Stimulated activated naive CD8-positive, alpha-beta T cell treated with anti-CD3 and anti-CD28 coated beads, Interleukin-15, Interleukin-2, amounts not matched to agents 100 ng/mL and 50 ng/mL, for 24 hours (primary cell): ENCODE measurements at regions not wholly inside any gene's neighbourhood (a gene's known extent, or its start where the extent isn't known, plus 50 kb on each side); places are given as distances from the start of the nearest gene placed in this dataset.
A peak's percentile ranks its signal among the peaks of the same experiment; 100 is the strongest.
"Not testable (repeated sequence)": the region's sequence is repeated elsewhere in the genome, so short reads cannot be mapped to it uniquely, and the experiment has no call there.

Experiments used
- H3K27ac Mint-ChIP-seq: one replicate; pipeline ENCODE4 v1.8.0; 2021; ENCODE audit warnings: mild to moderate bottlenecking, mixed read lengths
- H3K27me3 Mint-ChIP-seq: one replicate; pipeline ENCODE4 v1.8.0; 2021; ENCODE audit warnings: mixed read lengths
- H3K36me3 Mint-ChIP-seq: one replicate; pipeline ENCODE4 v1.8.0; 2021; ENCODE audit warnings: low read depth, mixed read lengths
- H3K4me1 Mint-ChIP-seq: one replicate; pipeline ENCODE4 v1.8.0; 2021; ENCODE audit warnings: low read depth, mixed read lengths
- H3K4me3 Mint-ChIP-seq: one replicate; pipeline ENCODE4 v1.8.0; 2021; ENCODE audit warnings: mild to moderate bottlenecking, mixed read lengths
- H3K9me3 Mint-ChIP-seq: one replicate; pipeline ENCODE4 v1.8.0; 2021; ENCODE audit warnings: mixed read lengths

DNA sequence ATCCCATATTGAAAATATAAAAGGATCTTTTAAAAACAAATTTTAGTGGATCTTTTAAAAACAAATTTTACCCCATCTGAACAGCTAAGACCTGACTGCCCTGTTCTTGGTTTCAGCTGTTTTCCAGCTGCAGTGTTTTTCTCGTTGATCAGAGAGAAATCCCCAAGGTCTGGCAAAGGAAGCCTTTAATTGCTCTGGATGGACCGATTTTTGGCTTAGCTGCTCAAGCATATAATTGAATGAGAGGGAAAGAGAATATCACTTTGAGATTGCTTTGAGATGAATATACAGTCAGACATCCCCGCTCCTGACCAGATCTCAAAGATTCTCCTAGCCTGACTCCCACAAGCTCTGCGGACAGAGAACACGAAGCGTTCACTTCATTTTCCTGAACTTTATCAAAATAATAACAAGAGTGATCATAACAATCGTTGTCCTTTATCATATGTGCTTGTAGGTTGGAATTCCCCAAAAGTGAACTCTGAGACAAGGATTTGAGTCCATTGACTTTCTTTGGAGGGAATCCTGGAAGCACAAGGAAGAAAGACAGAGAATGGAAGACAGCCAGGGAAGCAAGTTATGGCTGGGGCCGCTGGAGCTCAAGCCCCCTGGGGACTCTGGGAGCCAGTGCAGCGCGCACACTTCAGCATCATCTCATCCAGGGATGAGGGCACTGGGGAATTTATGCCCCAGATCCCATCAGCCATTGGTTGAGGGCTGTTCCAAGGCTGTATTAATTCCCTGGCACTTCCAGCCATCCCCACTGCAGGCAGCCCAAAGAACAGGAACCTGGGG is 101.3 kb downstream of the SNX5 start:
- no peak overlapping the region for H3K27ac Mint-ChIP-seq
- no peaks in the 10 kb centered on the region for H3K36me3 Mint-ChIP-seq
- peaks cover 11% of the 10 kb centered on the region for H3K4me1 Mint-ChIP-seq
- H3K4me3 Mint-ChIP-seq: no peak overlapping the region
- peaks cover 10% of the 10 kb centered on the region for H3K27me3 Mint-ChIP-seq
- no peaks in the 10 kb centered on the region for H3K9me3 Mint-ChIP-seq

DNA sequence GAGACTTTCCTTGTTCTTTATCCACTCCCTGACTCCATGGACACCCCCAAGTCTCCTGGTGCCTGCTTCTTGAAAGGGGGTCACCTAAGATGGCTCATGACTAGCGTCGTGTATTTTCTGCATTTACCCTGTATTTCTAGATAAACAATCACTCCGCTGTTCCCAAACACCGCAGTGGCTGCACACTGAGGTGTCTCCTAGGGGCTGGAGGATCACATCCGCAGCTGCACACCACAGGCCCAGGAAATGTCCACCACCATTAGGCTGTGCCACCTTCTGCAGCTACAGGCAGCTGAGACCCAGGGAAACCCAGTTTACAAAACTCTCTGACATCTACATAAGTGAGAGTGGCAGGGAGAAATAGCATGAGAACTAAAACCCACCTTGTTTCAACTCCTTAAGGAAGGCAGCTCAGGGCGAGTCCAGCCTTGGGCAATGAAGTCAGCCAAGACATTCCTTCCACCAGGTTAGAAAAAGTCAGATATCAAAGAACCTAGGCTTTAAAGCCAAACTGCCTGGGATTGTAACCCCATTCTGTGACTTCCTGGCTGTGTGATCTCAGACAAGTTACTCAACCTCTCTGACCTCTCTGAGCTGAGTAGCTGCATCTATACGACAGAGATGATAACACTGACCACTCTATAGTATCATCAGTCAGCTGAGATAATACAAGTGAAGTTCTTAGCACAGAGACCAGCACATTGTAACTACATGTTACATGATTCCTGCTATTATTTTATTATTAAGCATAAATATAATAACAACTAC is 102.2 kb downstream of the SNX5 start:
- no peaks in the 10 kb centered on the region for H3K9me3 Mint-ChIP-seq
- peaks cover 13% of the 10 kb centered on the region for H3K27me3 Mint-ChIP-seq
- H3K27ac Mint-ChIP-seq: no peak overlapping the region
- H3K36me3 Mint-ChIP-seq: no peaks in the 10 kb centered on the region
- H3K4me1 Mint-ChIP-seq: peaks cover 2% of the 10 kb centered on the region
- no peak overlapping the region for H3K4me3 Mint-ChIP-seq

DNA sequence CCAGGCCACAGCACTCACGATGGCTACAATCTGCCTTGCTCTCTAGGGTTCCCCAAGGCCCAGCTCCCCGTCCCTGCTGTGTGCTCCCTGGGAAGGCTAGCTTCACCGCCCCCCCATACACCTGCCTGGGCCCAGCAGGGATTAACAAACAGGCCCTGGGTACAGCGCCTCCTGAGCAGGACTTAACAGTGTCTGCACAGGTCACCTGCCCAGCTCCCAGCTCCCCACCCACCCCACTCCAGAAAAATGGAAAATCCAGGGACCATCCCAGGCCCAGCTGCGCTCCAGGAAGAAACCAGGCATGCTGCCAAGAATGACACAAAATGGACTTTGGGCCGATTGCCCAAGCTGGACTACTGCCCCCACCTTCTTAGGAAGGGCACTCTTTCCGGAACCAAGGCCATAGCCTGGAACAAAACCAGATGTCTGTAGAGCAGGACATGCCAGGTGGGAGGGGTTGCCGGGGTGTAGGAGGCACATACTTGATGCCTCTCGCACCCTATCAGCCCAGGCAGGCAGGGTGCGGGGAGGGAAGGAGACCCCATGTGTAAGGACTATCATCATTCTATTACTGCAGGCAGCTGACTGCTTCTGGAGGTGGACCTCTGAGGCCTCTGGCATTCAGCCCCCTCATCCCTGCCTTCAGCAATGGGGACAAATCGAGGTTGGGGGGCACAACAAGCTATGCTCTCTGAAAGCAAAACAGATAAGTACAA is 104.9 kb downstream of the SNX5 start:
- H3K36me3 Mint-ChIP-seq: no peaks in the 10 kb centered on the region
- peaks cover 16% of the 10 kb centered on the region for H3K27me3 Mint-ChIP-seq
- no peak overlapping the region for H3K27ac Mint-ChIP-seq
- peaks cover 23% of the 10 kb centered on the region for H3K4me1 Mint-ChIP-seq
- no peaks in the 10 kb centered on the region for H3K9me3 Mint-ChIP-seq
- H3K4me3 Mint-ChIP-seq: no peak overlapping the region

DNA sequence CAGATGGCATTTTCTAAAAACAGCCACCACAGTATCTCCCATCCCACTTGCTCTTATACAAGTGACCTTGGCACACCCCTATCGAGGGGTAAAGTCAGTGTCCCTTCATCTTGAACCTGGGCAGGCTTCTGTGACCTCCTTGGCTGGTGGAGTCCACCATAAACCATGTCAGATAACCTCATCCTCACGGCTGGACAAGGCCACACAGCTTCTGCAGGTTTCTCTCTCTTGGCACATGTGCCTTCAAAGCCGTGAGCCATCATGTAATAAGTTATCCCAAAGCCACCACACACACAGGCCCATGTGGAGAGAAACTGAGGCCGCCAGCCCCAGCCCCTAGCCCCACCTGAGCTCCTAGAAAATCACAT is 105.4 kb downstream of the SNX5 start:
- no peak overlapping the region for H3K4me3 Mint-ChIP-seq
- H3K27me3 Mint-ChIP-seq: peaks cover 15% of the 10 kb centered on the region
- H3K27ac Mint-ChIP-seq: no peak overlapping the region
- no peaks in the 10 kb centered on the region for H3K36me3 Mint-ChIP-seq
- peaks cover 27% of the 10 kb centered on the region for H3K4me1 Mint-ChIP-seq
- no peaks in the 10 kb centered on the region for H3K9me3 Mint-ChIP-seq

DNA sequence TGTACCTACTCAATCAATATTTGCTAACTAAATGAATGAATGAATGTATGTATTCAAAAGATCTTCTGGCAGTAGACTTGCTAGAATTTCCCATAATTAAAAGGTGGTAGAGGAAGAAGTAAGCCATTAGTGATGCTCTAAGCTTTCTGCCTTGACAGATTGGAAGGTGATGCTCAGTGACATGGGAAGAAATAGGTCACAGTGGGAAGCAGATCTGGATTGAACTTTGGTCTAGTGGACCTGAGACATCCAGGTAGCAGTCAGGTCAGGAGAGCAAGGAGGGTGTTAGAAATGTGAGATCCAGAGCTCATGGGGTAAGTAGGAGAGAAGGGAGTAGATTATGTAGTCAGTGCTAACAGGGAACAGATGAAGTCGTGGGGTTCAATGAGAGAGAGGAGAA is 106.4 kb downstream of the SNX5 start:
- peaks cover 13% of the 10 kb centered on the region for H3K27me3 Mint-ChIP-seq
- H3K36me3 Mint-ChIP-seq: no peaks in the 10 kb centered on the region
- H3K27ac Mint-ChIP-seq: peak overlapping the region; percentile 42
- no peak overlapping the region for H3K4me3 Mint-ChIP-seq
- H3K4me1 Mint-ChIP-seq: peaks cover 33% of the 10 kb centered on the region
- no peaks in the 10 kb centered on the region for H3K9me3 Mint-ChIP-seq

DNA sequence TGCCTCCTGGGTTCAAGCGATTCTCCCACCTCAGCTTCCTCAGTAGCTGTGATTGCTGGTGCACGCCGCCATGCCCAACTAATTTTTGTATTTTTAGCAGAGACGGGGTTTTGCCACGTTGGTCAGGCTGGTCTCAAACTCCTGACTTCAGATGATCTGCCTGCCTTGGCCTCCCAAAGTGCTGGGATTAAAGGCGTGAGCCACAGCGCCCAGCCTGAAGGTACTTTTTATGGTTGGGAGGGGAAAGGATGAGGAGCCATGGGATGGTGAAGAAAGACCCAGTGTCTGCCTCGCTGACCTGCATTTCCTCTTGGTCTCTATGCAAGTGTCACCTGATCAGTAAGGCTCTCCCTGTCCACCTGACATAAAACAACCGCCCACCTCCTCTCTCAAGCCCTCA is 107.0 kb downstream of the SNX5 start:
- H3K27me3 Mint-ChIP-seq: peaks cover 13% of the 10 kb centered on the region
- H3K9me3 Mint-ChIP-seq, H3K4me3 Mint-ChIP-seq, H3K27ac Mint-ChIP-seq, H3K36me3 Mint-ChIP-seq: not testable (repeated sequence)
- peaks cover 37% of the 10 kb centered on the region for H3K4me1 Mint-ChIP-seq

DNA sequence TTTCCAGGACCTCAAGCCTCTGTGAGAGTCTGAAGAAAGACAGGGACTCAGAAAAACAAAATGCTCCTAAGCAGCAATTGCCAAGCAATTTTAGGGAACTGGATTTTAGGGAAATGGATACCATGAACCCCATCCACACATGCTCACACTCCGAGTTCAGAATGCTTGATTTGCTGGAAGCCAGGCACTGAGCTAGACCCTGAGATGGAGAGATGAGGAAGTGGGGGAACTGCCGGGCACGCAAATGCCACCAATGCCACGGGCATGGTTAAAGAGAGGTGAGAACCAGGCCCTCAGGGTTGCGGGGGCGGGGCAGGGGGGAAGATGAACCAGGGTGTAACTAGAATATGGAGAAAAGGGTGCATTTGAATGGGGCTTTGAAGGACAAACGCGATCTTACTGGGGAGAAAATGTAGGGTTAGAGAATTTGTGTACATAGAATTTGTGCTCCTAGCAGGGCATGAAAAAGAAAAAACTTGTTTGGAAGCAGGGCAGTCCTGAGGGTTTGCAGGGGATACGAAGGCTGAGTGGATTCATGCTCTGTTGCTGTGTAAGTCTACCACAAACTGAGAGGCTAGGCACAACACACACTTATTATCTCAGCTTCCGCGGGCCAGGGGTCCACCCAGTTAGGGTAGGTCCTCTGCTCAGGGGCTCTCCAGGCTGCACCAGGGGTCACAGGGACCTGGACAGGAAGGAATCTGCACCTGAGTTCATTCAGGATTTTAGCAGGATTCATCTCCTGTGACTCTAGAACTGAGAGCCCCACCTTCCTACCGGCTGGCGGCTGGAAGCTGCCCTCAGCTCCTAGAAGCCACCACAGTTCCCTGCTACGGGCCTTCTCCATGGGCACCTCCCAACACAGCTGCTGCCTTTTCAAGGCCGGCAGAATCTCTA is 108.0 kb downstream of the SNX5 start:
- Mint-ChIP-seq H3K4me1 (peaks cover 43% of the 10 kb centered on the region), H3K4me3 (no peak overlapping the region), H3K27ac (no peak overlapping the region), H3K36me3 (no peaks in the 10 kb centered on the region), H3K27me3 (peaks cover 13% of the 10 kb centered on the region), H3K9me3 (no peaks in the 10 kb centered on the region)

DNA sequence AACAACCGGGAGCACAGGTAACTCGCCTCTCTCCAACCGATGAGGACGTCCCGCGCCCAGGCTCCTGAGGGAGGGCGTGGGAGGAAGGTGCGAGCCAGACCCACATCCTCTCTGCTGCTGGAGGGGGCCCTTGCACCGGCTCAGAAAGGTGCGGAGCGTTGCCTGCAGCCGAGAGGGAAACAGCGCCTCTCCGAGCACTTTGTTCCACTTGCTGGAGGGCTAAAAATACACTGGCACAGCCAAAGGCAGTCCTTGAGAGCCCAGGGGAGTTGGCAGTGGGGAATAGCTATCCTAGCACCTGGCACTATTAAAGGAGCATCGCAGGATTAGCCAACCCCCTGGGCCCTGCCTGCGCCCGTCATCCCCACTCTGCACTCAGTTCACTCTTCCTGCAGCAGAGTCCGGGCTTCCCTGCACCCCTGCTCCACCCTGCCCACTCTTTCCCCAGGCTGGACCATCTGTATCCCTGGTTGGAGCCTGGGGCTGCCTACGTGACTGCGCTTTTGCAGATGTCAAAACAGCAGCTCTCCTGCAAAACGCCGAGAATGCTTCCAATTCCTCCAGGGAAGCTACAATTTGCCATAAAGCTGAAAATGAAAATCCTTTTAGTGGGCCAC is 108.9 kb downstream of the SNX5 start:
- Mint-ChIP-seq H3K4me3 (no peak overlapping the region), H3K27ac (no peak overlapping the region), H3K9me3 (no peaks in the 10 kb centered on the region), H3K36me3 (no peaks in the 10 kb centered on the region), H3K4me1 (peaks cover 43% of the 10 kb centered on the region), H3K27me3 (peaks cover 13% of the 10 kb centered on the region)

DNA sequence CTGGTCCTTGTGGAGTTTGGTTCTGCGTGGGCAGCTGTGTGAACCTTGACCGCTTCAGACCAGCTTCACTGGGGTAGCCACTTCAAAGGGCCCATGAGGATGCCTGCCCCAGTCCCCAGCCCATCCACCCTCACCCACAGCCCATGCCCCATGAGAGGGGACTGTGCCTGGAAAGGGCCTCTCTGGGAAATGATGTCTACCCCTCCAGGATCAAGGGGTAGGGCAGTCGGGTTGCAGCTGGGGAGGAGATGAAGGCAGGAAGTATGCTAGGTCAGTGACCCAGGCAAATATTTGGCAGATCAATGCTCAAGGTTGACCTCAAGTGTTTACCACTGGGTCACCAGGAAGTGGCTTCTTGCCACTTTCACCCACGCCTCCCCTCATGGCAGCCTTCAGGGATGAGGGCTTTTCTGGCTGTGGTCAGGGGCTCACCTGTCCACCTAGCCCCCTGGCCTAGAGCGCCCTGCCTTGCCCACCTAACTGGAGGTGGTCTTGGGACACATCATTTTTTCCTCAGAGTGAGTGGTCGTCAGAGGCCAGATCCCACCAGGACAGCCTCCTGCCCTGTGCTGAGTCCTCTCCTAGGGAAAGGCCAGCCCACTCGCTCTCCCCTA is 109.5 kb downstream of the SNX5 start:
- Mint-ChIP-seq H3K27ac (no peak overlapping the region), H3K9me3 (no peaks in the 10 kb centered on the region), H3K36me3 (no peaks in the 10 kb centered on the region), H3K4me1 (peaks cover 43% of the 10 kb centered on the region), H3K4me3 (no peak overlapping the region), H3K27me3 (peaks cover 15% of the 10 kb centered on the region)

DNA sequence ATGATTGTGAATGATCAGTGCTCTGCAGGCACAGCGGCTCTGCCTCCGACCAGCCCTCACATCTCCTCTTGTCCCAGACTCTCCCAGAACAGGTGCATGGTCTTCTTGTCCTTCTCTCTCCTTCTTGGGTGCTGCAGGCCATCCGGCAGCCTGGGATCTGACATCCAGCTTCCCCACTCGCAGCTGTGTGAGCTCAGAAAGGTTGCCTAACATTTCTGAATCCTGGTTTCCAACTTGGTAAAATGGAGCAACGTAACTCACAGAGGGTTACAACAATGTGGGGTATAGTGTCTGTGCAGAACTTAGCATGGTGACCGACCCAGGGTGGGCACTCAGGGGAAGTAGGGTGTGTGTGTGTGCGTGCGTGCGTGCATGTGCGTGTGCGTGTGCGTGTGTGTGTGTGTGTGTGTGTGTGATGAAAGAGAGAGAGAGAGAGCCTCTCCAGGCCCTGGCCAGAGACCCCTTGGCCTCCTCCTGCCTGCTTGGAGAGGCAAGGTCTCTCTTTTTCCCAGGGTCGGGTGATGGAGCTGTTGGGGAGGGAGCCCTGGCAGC is 110.1 kb downstream of the SNX5 start:
- H3K9me3 Mint-ChIP-seq: no peaks in the 10 kb centered on the region
- no peak overlapping the region for H3K4me3 Mint-ChIP-seq
- peaks cover 18% of the 10 kb centered on the region for H3K27me3 Mint-ChIP-seq
- no peak overlapping the region for H3K27ac Mint-ChIP-seq
- no peaks in the 10 kb centered on the region for H3K36me3 Mint-ChIP-seq
- peaks cover 43% of the 10 kb centered on the region for H3K4me1 Mint-ChIP-seq

DNA sequence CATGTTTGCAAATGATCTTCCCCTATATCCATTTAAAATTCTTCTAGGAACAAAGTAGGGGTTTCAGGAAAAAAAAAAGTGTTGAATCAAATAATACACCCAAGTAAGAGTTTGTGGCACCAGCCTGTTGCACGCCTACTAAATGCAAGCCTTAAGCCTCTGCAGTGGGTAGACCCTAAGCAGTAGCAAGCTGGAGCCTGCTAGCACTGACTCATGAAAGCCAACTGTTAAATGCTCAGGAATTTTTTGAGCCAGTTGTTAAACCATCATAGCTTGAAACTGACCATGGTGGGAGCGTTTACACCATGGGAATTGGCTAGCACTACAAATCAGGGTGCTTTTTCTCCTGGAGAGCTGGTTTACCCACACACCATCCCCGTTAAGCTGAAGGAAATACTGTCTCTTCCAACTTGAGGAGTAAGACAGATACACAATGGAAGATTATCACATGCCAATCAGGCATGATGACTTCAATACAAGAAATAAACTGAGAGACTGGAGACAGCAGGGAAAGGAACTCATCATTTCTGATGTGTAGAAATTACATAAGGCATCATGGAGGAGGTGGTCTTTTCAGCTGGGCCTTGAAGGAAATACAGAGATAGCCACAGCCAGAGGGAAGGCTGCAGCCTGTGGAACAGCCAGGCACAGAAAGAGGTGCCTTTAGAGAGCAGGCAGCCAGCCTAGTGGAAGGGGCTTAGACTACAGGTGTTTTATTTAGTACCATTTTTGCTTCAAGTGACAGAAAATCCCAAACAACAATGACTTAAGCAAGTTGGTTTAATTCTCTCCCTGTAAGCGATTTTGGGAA is 110.8 kb downstream of the SNX5 start:
- Mint-ChIP-seq H3K27me3 (peaks cover 18% of the 10 kb centered on the region), H3K9me3 (no peaks in the 10 kb centered on the region), H3K4me3 (no peak overlapping the region), H3K36me3 (no peaks in the 10 kb centered on the region), H3K27ac (no peak overlapping the region), H3K4me1 (peaks cover 43% of the 10 kb centered on the region)

DNA sequence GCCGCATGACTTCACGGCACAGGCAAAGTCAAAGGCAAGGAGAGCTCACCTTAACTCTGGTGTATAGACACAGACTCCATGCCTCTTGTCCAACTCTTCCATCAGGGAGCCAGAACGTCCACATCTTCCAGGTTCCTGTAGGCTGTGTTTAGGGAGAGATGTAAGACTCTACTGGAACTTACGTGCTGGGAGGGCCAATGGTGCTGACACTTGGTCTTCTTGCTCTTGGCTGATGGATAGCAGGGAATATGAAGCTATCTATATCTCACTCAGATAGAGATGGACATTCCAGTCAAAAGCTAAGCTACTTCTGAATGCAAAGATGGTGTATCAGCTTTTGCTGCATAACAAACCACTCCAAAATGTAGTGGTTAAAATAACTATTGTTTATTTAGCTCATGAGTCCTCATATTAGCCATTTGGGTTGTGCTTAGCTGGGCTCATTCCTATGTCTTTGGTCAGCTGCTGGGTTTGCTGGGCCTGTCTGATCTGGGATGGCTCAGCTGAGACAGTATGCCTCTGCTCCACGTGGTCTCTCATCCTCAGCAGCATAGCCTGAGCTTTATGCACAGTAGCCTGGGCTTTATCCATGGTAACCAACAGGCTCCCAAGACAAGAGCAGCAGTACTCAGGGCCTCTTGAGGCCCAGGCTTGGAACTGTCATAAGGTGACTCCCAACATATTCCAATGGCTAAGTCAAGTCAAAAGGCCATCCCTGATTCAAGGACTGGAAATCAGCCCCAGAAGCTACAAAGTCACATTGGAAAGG is 111.6 kb downstream of the SNX5 start:
- Mint-ChIP-seq H3K36me3 (no peaks in the 10 kb centered on the region), H3K27me3 (peaks cover 12% of the 10 kb centered on the region), H3K27ac (no peak overlapping the region), H3K9me3 (no peaks in the 10 kb centered on the region), H3K4me3 (no peak overlapping the region), H3K4me1 (peaks cover 43% of the 10 kb centered on the region)
